AG09309 (cell line): ENCODE measurements at regions not wholly inside any gene's neighbourhood (a gene's known extent, or its start where the extent isn't known, plus 50 kb on each side); places are given as distances from the start of the nearest gene placed in this dataset.
"Not testable (repeated sequence)": the region's sequence is repeated elsewhere in the genome, so short reads cannot be mapped to it uniquely, and the experiment has no call there.

Source experiments
- DNase-seq: peaks from one replicate; pipeline ENCODE4 v3.0.0-alpha.2; 2010; ENCODE audit warnings: low read depth
- H3K4me3 ChIP-seq: 2 replicates; pipeline ENCODE4 v1.5.1; 2011; ENCODE audit warnings: mild to moderate bottlenecking, low read depth, low read length, moderate library complexity; ENCODE audit not compliant: control insufficient read depth
- TF ChIP-seq, protein P1 (sequence below): IDR thresholded peaks from 2 replicates; pipeline ENCODE4 v1.5.1; 2011; ENCODE audit warnings: mild to moderate bottlenecking, low read depth, low read length, inconsistent platforms; ENCODE audit not compliant: insufficient read depth, control insufficient read depth; ENCODE audit errors: missing control alignments

- TF ChIP-seq, protein P1, sequence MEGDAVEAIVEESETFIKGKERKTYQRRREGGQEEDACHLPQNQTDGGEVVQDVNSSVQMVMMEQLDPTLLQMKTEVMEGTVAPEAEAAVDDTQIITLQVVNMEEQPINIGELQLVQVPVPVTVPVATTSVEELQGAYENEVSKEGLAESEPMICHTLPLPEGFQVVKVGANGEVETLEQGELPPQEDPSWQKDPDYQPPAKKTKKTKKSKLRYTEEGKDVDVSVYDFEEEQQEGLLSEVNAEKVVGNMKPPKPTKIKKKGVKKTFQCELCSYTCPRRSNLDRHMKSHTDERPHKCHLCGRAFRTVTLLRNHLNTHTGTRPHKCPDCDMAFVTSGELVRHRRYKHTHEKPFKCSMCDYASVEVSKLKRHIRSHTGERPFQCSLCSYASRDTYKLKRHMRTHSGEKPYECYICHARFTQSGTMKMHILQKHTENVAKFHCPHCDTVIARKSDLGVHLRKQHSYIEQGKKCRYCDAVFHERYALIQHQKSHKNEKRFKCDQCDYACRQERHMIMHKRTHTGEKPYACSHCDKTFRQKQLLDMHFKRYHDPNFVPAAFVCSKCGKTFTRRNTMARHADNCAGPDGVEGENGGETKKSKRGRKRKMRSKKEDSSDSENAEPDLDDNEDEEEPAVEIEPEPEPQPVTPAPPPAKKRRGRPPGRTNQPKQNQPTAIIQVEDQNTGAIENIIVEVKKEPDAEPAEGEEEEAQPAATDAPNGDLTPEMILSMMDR, result no peak
- H3K4me3 ChIP-seq, result no peak overlapping the region
- no peak for DNase-seq
These were observed 136.0 kb downstream of the SOD2 start for GRCh38 chr6:159557031-159557430.

DNA sequence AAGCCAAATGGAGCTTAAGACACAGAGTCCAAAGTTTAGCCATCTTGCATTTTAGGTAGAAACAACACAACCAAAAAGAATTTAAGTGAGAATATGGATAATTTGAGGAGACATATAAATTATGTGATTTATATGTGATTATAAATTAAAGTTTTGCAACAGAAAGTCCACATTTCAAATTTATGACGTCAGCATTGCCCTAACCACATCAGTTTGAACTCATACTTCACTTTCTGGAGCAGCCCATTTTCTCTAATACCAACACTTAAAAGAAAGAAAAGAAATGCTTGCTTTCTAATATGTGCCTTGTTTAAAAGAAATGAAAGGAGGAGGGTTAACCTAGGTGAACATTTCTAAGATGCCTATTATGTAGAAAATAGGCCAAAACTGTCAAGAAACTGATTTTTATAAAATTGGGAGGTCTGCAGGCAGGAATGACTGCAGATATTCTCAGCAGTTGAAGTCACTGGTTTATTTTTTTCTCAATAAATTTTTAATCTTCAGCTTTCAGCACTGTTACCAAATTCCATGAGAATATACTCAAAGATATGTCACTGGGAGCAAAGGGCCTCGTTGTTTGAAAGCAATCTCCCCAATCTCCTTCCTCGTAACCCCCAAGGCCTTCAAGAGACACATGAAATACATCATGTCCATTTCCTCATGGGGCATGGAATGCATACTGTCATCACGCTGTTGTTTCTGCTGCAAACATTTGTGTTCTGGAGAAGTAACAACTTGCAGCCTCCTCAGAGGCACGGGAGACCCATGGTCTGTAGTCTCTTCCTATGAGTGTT lies 137.8 kb downstream of the SOD2 start:
- H3K4me3 ChIP-seq, result no peak overlapping the region
- TF ChIP-seq, protein P1, result no peak
- no peak for DNase-seq

DNA sequence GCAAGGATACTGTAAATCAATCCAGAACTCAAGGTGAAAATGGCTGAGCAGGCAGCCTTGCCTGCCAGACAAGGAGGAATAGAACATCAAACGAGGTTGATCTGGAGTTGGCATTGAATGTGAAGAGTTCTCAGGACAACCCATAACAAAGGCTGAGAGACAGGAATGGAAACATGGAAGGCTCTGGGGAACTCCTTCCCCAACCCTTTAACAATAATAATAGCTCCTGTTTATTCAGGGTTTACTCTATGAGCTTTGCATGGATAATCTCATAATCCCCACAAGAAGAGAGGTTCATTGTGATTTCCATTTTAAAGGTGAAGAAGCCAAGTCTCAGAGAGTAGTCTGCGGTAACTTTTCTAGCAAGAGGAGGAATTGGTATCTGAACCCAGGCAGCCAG lies 151.7 kb downstream of the SOD2 start:
- TF ChIP-seq, protein P1, result no peak
- no peak for DNase-seq
- no peak overlapping the region for H3K4me3 ChIP-seq

DNA sequence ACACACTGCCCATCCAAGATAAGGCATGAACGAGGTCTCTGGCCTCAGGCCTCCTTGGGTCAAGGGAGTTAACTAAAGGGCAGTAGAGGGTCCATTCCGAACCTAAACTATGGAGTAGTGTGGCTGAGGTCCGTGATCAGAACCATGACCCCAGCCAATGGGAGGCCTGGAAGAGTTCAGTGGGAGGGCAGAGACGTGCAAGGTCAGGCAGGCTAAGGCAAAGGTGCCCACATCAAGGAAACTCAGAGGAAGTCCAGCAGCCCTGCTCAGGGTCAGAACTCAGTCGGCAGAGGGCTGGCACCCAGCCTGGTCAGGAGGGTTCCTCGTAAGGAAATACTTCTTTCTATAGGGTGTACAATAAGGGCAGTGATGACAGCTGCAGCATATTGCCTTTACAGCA lies 152.2 kb downstream of the SOD2 start:
- TF ChIP-seq, protein P1, result no peak

DNA sequence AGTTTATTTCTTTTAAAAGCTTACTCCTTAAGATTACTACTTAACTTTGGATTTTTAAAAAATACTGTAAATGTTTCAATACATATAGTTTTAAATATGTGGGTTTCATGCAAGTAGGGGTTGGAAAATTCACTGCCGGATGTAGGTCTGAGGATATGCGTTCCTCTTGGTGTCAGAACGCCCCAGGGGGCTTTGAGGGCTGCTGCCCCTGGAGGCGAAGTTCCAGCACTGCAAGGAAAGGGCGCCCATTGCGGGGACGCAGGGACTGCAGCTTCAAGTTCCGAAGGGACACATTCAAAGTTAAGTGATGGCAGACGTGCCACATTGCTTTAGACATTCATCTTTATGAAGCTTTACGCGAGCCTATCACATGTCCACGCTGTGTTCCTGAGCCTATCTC lies 152.9 kb downstream of the SOD2 start:
- TF ChIP-seq, protein P1, result peak; percentile 5
- no peak for DNase-seq
- no peak overlapping the region for H3K4me3 ChIP-seq

More for the DNA sequence above, 152.2 kb downstream of the SOD2 start:
- DNase-seq, result no peak
- no peak overlapping the region for H3K4me3 ChIP-seq

GRCh38 chr6:159538031-159538430 lies 155.0 kb downstream of the SOD2 start:
- DNase-seq, result not testable (repeated sequence)

DNA sequence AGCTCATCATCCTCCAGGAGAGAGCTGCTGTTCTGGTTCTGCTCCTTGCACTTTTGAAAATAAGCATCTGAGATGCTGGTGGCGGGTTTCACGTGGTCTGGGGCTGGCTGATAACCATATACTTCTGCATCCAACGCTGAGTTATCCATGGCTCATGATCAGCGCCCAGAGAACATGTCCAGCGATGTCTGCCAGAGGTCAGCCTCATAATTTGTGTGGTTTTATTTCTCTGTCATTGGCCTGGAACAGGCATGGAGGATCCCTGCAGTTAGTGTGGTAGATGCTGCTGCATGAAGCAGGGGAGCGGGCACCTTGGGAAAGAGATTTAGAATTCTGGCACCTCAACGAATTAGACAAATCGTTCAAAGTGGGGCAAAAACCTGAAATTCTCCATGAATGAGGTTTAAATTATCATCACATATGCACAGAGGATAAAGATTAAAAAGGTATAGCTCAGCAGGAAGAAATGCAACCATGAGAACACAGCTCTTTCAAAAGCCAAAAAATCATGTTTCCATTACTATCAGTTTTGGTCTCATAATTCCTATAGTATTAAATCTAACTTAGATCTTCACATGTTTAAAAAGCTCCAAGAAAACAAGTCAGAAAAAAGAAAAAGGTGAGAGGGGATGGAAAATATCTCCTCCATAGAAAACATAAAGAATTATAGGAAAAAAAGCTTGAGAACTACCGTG lies 157.2 kb downstream of the SOD2 start:
- DNase-seq, result no peak
- no peak overlapping the region for H3K4me3 ChIP-seq
- TF ChIP-seq, protein P1, result no peak

More at GRCh38 chr6:159538031-159538430, 155.0 kb downstream of the SOD2 start:
- not testable (repeated sequence) for H3K4me3 ChIP-seq
